OCI-LY3 (cell line): ENCODE measurements at regions not wholly inside any gene's neighbourhood (a gene's known extent, or its start where the extent isn't known, plus 50 kb on each side); places are given as distances from the start of the nearest gene placed in this dataset.
A peak's percentile ranks its signal among the peaks of the same experiment; 100 is the strongest.

Source experiments
- H2AFZ ChIP-seq: fragments of 200-600, 300-600 bp; shearing (Covaris generic); 2 replicates; pipeline ENCODE4 v1.6.0; 2014; ENCODE audit warnings: antibody characterized with exemption, low read depth, low read length
- H3K27ac ChIP-seq: fragments of 200-600, 300-600 bp; sonication (generic); 2 replicates; pipeline ENCODE4 v1.5.1; 2014; ENCODE audit warnings: mild to moderate bottlenecking, low read length, moderate library complexity, mixed read lengths
- H3K27me3 ChIP-seq: fragments of 200-600, 300-600 bp; sonication (generic); 2 replicates; pipeline ENCODE4 v1.6.1; 2014; ENCODE audit warnings: low read depth, low read length, mixed read lengths
- H3K36me3 ChIP-seq: fragments of 200-600, 300-600 bp; sonication (generic); replicated peaks from 2 replicates; pipeline ENCODE3; 2014; ENCODE audit warnings: low read depth, low read length, mixed read lengths
- H3K4me1 ChIP-seq: fragments of 300-600, 200-600 bp; sonication (generic); 2 replicates; pipeline ENCODE4 v1.6.1; 2014; ENCODE audit warnings: low read length, mixed read lengths
- H3K4me2 ChIP-seq: fragments of 200-600, 300-600 bp; sonication (generic); 2 replicates; pipeline ENCODE4 v1.6.1; 2014; ENCODE audit warnings: low read length, mixed read lengths
- H3K4me3 ChIP-seq: fragments of 300-600, 200-600 bp; sonication (generic); 2 replicates; pipeline ENCODE4 v1.5.1; 2014; ENCODE audit warnings: antibody characterized with exemption, mild to moderate bottlenecking, low read length, moderate library complexity
- H3K79me2 ChIP-seq: fragments of 300-600, 200-600 bp; shearing (Covaris generic); 2 replicates; pipeline ENCODE4 v1.6.1; 2014; ENCODE audit warnings: mild to moderate bottlenecking, low read length, mixed read lengths
- H3K9ac ChIP-seq: fragments of 300-600, 200-600 bp; shearing (Covaris generic); 2 replicates; pipeline ENCODE4 v1.6.0; 2014; ENCODE audit warnings: mild to moderate bottlenecking, low read length, moderate library complexity
- H3K9me3 ChIP-seq: fragments of 200-600, 300-600 bp; shearing (Covaris generic); 2 replicates; pipeline ENCODE4 v1.6.1; 2014; ENCODE audit warnings: low read length, mixed read lengths; ENCODE audit not compliant: insufficient read depth
- H4K20me1 ChIP-seq: fragments of 200-600, 300-600 bp; sonication (generic); 2 replicates; pipeline ENCODE4 v1.6.1; 2016; ENCODE audit warnings: low read length, mixed read lengths; ENCODE audit not compliant: insufficient read depth
- CTCF ChIP-seq: fragments of 200-600, 300-600 bp; sonication (generic); IDR thresholded peaks from 2 replicates; pipeline ENCODE4 v1.5.1; 2014; ENCODE audit warnings: antibody characterized with exemption, low read length, low read depth
- EZH2phosphoT487 ChIP-seq: fragments of 200-600 bp; shearing (Covaris generic); IDR thresholded peaks from 2 replicates; pipeline ENCODE4 v1.6.1; 2018; ENCODE audit warnings: antibody characterized with exemption, mixed run types, low read depth

DNA sequence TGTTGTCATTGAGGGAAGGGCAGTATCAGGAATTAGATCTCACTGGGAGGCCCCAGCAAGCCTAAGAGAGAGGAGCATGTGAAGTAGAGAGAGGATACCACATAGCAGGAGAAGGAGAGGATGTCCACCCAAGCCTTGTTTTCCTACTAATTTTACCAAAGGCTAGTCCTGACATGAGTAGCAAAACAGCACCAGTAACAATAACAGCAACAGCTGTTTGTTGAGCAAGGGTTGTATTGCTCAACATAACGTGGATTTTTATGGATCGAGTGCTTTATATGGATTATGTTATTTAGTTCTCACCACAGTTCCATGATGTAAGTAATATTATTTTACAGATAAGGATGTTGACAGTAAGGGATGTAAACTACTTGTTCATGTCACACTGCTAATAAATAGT, 135.2 kb upstream of the DLX6 start:
- H3K4me1 ChIP-seq, result no peaks in the 10 kb centered on the region
- no peaks in the 10 kb centered on the region for H3K36me3 ChIP-seq
- H3K27ac ChIP-seq, result no peak overlapping the region
- H3K4me3 ChIP-seq, result no peak overlapping the region
- no peak overlapping the region for H3K9ac ChIP-seq
- H4K20me1 ChIP-seq, result no peaks in the 10 kb centered on the region
- no peaks in the 10 kb centered on the region for H3K9me3 ChIP-seq
- TF ChIP-seq EZH2phosphoT487 (no peak), CTCF (no peak)
- H2AFZ ChIP-seq, result no peak overlapping the region
- no peaks in the 10 kb centered on the region for H3K79me2 ChIP-seq
- H3K27me3 ChIP-seq, result no peaks in the 10 kb centered on the region
- no peak overlapping the region for H3K4me2 ChIP-seq

- Histone ChIP-seq H3K4me1 (no peaks in the 10 kb centered on the region), H3K27ac (no peak overlapping the region), H3K9ac (no peak overlapping the region), H3K4me3 (no peak overlapping the region), H2AFZ (no peak overlapping the region), H3K9me3 (no peaks in the 10 kb centered on the region), H3K36me3 (no peaks in the 10 kb centered on the region), H3K27me3 (no peaks in the 10 kb centered on the region), H3K4me2 (no peak overlapping the region), H4K20me1 (no peaks in the 10 kb centered on the region), H3K79me2 (no peaks in the 10 kb centered on the region)
- TF ChIP-seq EZH2phosphoT487, result no peak
These were observed 134.4 kb upstream of the DLX6 start for GRCh38 chr7:96870934-96871333.

- no peaks in the 10 kb centered on the region for H4K20me1 ChIP-seq
- H3K36me3 ChIP-seq, result no peaks in the 10 kb centered on the region
- no peak overlapping the region for H2AFZ ChIP-seq
- no peak overlapping the region for H3K4me3 ChIP-seq
- H3K27me3 ChIP-seq, result no peaks in the 10 kb centered on the region
- no peaks in the 10 kb centered on the region for H3K79me2 ChIP-seq
- H3K27ac ChIP-seq, result no peak overlapping the region
- no peak overlapping the region for H3K9ac ChIP-seq
- TF ChIP-seq EZH2phosphoT487, result no peak
- no peak for TF ChIP-seq CTCF
- H3K9me3 ChIP-seq, result no peaks in the 10 kb centered on the region
- H3K4me2 ChIP-seq, result no peak overlapping the region
- H3K4me1 ChIP-seq, result peaks cover 3% of the 10 kb centered on the region; the same call in 1 of the 2 replicates
These were observed 117.9 kb upstream of the DLX6 start for GRCh38 chr7:96887426-96887825.

DNA sequence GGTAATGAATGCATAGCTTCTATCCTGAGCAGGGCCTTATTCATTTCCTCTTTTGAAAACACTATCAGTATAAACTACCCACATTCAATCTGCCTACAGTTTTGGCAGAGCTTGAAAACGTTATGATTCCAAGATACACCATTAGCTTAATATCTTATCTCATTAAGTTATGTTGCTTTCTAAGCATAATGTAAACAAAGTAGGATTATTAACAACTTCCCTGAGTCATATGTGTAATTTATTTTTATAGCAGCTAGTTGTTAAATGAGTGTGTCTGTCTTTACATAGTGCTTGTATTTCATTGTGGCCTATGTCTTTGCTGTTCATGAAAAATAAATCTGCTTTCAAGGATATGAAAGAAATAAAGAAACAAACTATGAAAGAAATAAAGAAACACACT, 106.2 kb upstream of the DLX6 start:
- Histone ChIP-seq H4K20me1 (no peaks in the 10 kb centered on the region), H2AFZ (no peak overlapping the region), H3K27ac (0 out of 2 replicates have a peak overlapping the region, but pooled peaks have one; percentile 18), H3K4me2 (peak overlapping the region; percentile 68), H3K79me2 (no peaks in the 10 kb centered on the region), H3K4me1 (peaks cover 49% of the 10 kb centered on the region), H3K9me3 (no peaks in the 10 kb centered on the region), H3K4me3 (no peak overlapping the region), H3K36me3 (no peaks in the 10 kb centered on the region), H3K27me3 (no peaks in the 10 kb centered on the region), H3K9ac (no peak overlapping the region)
- TF ChIP-seq CTCF (no peak), EZH2phosphoT487 (no peak)
